ENCODE measurements at regions not wholly inside any gene's neighbourhood (a gene's known extent, or its start where the extent isn't known, plus 50 kb on each side); places are given as distances from the start of the nearest gene placed in this dataset.

DNA sequence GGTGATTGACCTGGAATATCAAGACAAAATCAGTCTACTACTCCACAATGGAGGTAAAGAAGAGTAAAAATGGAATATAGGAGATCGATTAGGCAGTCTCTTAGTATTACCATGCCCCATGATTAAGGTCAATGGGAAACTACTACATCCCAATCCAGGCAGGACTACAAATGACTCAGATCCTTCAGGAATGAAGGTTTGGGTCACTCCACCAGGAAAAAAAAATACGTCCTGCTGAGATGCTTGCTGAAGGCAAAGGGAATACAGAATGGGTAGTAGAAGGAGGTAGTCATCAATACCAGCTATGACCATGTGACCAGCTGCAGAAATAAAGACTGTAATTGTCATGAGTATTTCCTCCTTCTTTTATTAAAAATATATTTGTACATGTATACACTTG, 103.4 kb upstream of the NPAS2 start:
- Histone ChIP-seq H3K4me3 (ENCODE audit: low read length in 2 of 2) (no peak overlapping the region), H3K9me3 (ENCODE audit: control insufficient read depth in 2 of 2, low read length in 2 of 2) (no peaks in the 10 kb centered on the region), H3K36me3 (ENCODE audit: control insufficient read depth in 2 of 2, insufficient read depth in 2 of 2, low read length in 2 of 2) (no peaks in the 10 kb centered on the region), H3K4me1 (ENCODE audit: control insufficient read depth, insufficient read depth, low read length) (no peaks in the 10 kb centered on the region), H3K9ac (ENCODE audit: low read length in 2 of 2) (no peak overlapping the region), H3K27ac (ENCODE audit: low read length) (no peak overlapping the region), H3K27me3 (ENCODE audit: control insufficient read depth in 1 of 2, insufficient read depth in 2 of 2, low read length in 2 of 2) (peaks cover 0 to 3% of the 10 kb centered on the region in 2 donors)

GRCh38 chr2:100718065-100718629, 101.8 kb upstream of the NPAS2 start:
- H3K27ac ChIP-seq (ENCODE audit: low read length): no peak overlapping the region
- H3K27me3 ChIP-seq (ENCODE audit: control insufficient read depth in 1 of 2, insufficient read depth in 2 of 2, low read length in 2 of 2): peaks cover 0 to 3% of the 10 kb centered on the region in 2 donors
- no peak overlapping the region for H3K9ac ChIP-seq (ENCODE audit: low read length in 2 of 2)
- H3K36me3 ChIP-seq (ENCODE audit: control insufficient read depth in 2 of 2, insufficient read depth in 2 of 2, low read length in 2 of 2): no peaks in the 10 kb centered on the region
- no peak overlapping the region for H3K4me3 ChIP-seq (ENCODE audit: low read length in 2 of 2)
- H3K4me1 ChIP-seq (ENCODE audit: control insufficient read depth, insufficient read depth, low read length): no peaks in the 10 kb centered on the region
- H3K9me3 ChIP-seq (ENCODE audit: control insufficient read depth in 2 of 2, low read length in 2 of 2): no peaks in the 10 kb centered on the region

- Histone ChIP-seq H3K9me3 (ENCODE audit: control insufficient read depth in 2 of 2, low read length in 2 of 2) (no peaks in the 10 kb centered on the region), H3K9ac (ENCODE audit: low read length in 2 of 2) (no peak overlapping the region), H3K4me3 (ENCODE audit: low read length in 2 of 2) (no peak overlapping the region), H3K4me1 (ENCODE audit: control insufficient read depth, insufficient read depth, low read length) (no peaks in the 10 kb centered on the region), H3K27me3 (ENCODE audit: control insufficient read depth in 1 of 2, insufficient read depth in 2 of 2, low read length in 2 of 2) (peaks cover 0 to 3% of the 10 kb centered on the region in 2 donors), H3K36me3 (ENCODE audit: control insufficient read depth in 2 of 2, insufficient read depth in 2 of 2, low read length in 2 of 2) (no peaks in the 10 kb centered on the region), H3K27ac (ENCODE audit: low read length) (no peak overlapping the region)
Observed at GRCh38 chr2:100720445-100720844, 99.5 kb upstream of the NPAS2 start.

DNA sequence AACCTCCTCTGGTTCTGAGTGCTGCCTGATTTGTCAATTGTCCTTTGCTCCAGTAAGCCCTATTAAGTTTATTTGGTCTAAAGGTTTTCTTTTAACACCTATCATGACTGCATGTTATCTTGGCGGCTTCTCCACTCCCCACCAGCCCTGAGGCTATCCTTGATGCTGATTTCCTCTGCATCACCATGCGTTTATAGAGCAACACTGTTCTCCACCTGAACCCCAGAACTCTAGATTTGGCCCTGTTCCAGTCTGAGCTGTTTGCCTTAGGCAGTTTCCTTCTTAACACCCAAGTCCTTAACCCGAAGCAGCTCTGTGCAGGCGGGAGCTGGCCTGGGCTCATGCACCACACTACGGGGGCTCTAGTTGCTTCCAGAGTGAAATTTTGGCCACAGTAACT, 98.2 kb upstream of the NPAS2 start:
- H3K9ac ChIP-seq (ENCODE audit: low read length in 2 of 2): no peak overlapping the region
- H3K36me3 ChIP-seq (ENCODE audit: control insufficient read depth in 2 of 2, insufficient read depth in 2 of 2, low read length in 2 of 2): no peaks in the 10 kb centered on the region
- no peak overlapping the region for H3K4me3 ChIP-seq (ENCODE audit: low read length in 2 of 2)
- no peaks in the 10 kb centered on the region for H3K9me3 ChIP-seq (ENCODE audit: control insufficient read depth in 2 of 2, low read length in 2 of 2)
- no peak overlapping the region for H3K27ac ChIP-seq (ENCODE audit: low read length)
- peaks cover 0 to 3% of the 10 kb centered on the region in 2 donors for H3K27me3 ChIP-seq (ENCODE audit: control insufficient read depth in 1 of 2, insufficient read depth in 2 of 2, low read length in 2 of 2)
- no peaks in the 10 kb centered on the region for H3K4me1 ChIP-seq (ENCODE audit: control insufficient read depth, insufficient read depth, low read length)

GRCh38 chr2:100722125-100722524, 97.8 kb upstream of the NPAS2 start:
- Histone ChIP-seq H3K9ac (ENCODE audit: low read length in 2 of 2) (no peak overlapping the region), H3K4me1 (ENCODE audit: control insufficient read depth, insufficient read depth, low read length) (no peaks in the 10 kb centered on the region), H3K27ac (ENCODE audit: low read length) (no peak overlapping the region), H3K36me3 (ENCODE audit: control insufficient read depth in 2 of 2, insufficient read depth in 2 of 2, low read length in 2 of 2) (no peaks in the 10 kb centered on the region), H3K27me3 (ENCODE audit: control insufficient read depth in 1 of 2, insufficient read depth in 2 of 2, low read length in 2 of 2) (peaks cover 0 to 3% of the 10 kb centered on the region in 2 donors), H3K4me3 (ENCODE audit: low read length in 2 of 2) (no peak overlapping the region), H3K9me3 (ENCODE audit: control insufficient read depth in 2 of 2, low read length in 2 of 2) (no peaks in the 10 kb centered on the region)

- Histone ChIP-seq H3K27ac (ENCODE audit: low read length) (no peak overlapping the region), H3K36me3 (ENCODE audit: control insufficient read depth in 2 of 2, insufficient read depth in 2 of 2, low read length in 2 of 2) (no peaks in the 10 kb centered on the region), H3K9me3 (ENCODE audit: control insufficient read depth in 2 of 2, low read length in 2 of 2) (no peaks in the 10 kb centered on the region), H3K9ac (ENCODE audit: low read length in 2 of 2) (no peak overlapping the region), H3K4me3 (ENCODE audit: low read length in 2 of 2) (no peak overlapping the region), H3K4me1 (ENCODE audit: control insufficient read depth, insufficient read depth, low read length) (no peaks in the 10 kb centered on the region), H3K27me3 (ENCODE audit: control insufficient read depth in 1 of 2, insufficient read depth in 2 of 2, low read length in 2 of 2) (no peaks in the 10 kb centered on the region)
Observed at GRCh38 chr2:100726866-100727265, 93.1 kb upstream of the NPAS2 start.

DNA sequence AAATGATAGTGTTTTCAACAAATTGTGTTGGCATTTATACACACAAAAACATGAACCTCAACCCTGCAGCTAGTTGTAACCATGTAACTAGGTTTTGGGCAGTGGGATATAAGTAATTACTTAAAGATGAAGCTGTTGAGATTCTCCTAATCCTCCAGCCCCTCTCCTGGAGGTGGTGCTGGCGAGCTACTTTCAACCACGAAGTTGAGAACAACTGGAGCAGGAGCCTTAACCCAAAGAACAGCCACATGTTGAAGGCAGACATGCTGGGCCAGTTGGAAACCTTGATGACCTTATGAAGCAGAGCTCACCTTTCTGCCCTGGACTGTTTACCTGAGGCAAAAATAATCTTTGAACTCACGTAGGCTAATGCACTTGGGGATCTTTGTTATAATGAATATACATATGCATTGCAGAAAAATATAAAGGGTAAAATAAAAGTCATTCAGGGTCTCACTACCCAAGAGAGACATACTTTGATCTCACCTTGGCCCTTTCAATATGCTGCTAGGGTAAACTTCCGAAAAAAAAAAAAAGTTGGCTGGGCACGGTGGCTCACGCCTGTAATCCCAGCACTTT, 89.6 kb upstream of the NPAS2 start:
- no peaks in the 10 kb centered on the region for H3K27me3 ChIP-seq (ENCODE audit: control insufficient read depth in 1 of 2, insufficient read depth in 2 of 2, low read length in 2 of 2)
- no peak overlapping the region for H3K4me3 ChIP-seq (ENCODE audit: low read length in 2 of 2)
- H3K27ac ChIP-seq (ENCODE audit: low read length): no peak overlapping the region
- no peaks in the 10 kb centered on the region for H3K9me3 ChIP-seq (ENCODE audit: control insufficient read depth in 2 of 2, low read length in 2 of 2)
- no peaks in the 10 kb centered on the region for H3K36me3 ChIP-seq (ENCODE audit: control insufficient read depth in 2 of 2, insufficient read depth in 2 of 2, low read length in 2 of 2)
- H3K9ac ChIP-seq (ENCODE audit: low read length in 2 of 2): no peak overlapping the region
- no peaks in the 10 kb centered on the region for H3K4me1 ChIP-seq (ENCODE audit: control insufficient read depth, insufficient read depth, low read length)

DNA sequence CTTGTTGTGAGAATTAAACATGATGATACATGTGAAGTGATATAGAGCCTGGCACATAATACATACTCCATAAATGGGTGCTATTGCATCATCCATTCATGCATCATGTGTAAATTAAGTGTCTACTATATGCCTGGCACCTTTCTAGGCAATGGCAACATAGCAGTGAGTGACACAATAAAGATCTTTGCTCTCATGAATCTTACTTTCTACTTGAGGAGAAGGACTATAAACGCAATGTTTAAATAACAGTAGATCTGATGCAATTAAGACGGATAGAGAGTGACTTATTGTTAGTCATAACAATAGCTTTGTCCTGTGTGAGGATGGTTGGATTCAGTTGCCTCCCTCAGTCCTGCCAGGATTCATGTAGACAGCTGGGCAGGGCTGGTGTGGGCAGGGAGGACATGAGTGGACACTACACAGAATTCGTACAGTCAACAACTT, 88.4 kb upstream of the NPAS2 start:
- no peaks in the 10 kb centered on the region for H3K4me1 ChIP-seq (ENCODE audit: control insufficient read depth, insufficient read depth, low read length)
- no peak overlapping the region for H3K27ac ChIP-seq (ENCODE audit: low read length)
- no peak overlapping the region for H3K9ac ChIP-seq (ENCODE audit: low read length in 2 of 2)
- no peak overlapping the region for H3K4me3 ChIP-seq (ENCODE audit: low read length in 2 of 2)
- no peaks in the 10 kb centered on the region for H3K36me3 ChIP-seq (ENCODE audit: control insufficient read depth in 2 of 2, insufficient read depth in 2 of 2, low read length in 2 of 2)
- H3K27me3 ChIP-seq (ENCODE audit: control insufficient read depth in 1 of 2, insufficient read depth in 2 of 2, low read length in 2 of 2): no peaks in the 10 kb centered on the region
- no peaks in the 10 kb centered on the region for H3K9me3 ChIP-seq (ENCODE audit: control insufficient read depth in 2 of 2, low read length in 2 of 2)

DNA sequence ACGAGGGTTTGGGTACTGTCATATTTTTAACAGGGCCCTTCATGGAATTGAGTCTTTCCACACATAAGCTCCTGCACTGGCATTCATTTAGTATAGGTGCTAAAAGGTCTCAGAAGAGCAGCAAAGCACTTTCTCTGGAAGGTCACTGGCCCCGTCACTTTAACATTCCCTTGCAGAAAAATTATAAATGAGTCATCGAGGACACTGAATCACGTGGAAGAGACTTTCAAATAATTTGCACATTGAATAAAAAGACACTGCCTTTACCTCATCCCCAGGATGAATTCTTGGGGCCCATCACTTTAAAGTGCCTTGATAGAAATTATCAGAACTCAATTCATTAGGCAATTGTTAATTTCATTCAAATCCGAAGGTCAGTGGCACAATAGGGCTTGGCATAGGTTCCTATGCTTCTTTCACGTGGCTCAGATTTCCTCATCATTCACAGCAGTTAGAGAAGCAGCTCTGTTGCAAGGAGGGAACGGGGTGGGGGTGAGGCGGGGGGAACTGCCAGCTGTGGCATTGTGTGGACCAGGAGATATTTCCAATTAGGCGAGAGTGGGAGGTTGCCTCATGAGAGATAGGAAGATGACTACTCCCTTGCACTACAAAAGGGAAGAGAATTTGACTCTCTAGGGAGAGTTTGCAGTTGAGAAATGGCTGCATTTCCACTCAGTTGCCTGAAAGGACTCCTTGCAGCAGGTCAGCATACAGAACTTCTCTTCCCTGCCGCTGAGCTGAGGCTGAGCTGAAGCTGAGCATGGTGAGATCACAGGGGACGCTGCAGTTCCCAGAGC, 86.3 kb upstream of the NPAS2 start:
- Histone ChIP-seq H3K4me1 (ENCODE audit: control insufficient read depth, insufficient read depth, low read length) (no peaks in the 10 kb centered on the region), H3K4me3 (ENCODE audit: low read length in 2 of 2) (no peak overlapping the region), H3K9ac (ENCODE audit: low read length in 2 of 2) (no peak overlapping the region), H3K27me3 (ENCODE audit: control insufficient read depth in 1 of 2, insufficient read depth in 2 of 2, low read length in 2 of 2) (no peaks in the 10 kb centered on the region), H3K27ac (ENCODE audit: low read length) (no peak overlapping the region), H3K9me3 (ENCODE audit: control insufficient read depth in 2 of 2, low read length in 2 of 2) (no peaks in the 10 kb centered on the region), H3K36me3 (ENCODE audit: control insufficient read depth in 2 of 2, insufficient read depth in 2 of 2, low read length in 2 of 2) (no peaks in the 10 kb centered on the region)

- no peak overlapping the region for H3K27ac ChIP-seq (ENCODE audit: low read length)
- no peak overlapping the region for H3K9ac ChIP-seq (ENCODE audit: low read length in 2 of 2)
- H3K36me3 ChIP-seq (ENCODE audit: control insufficient read depth in 2 of 2, insufficient read depth in 2 of 2, low read length in 2 of 2): no peaks in the 10 kb centered on the region
- H3K4me1 ChIP-seq (ENCODE audit: control insufficient read depth, insufficient read depth, low read length): no peaks in the 10 kb centered on the region
- no peak overlapping the region for H3K4me3 ChIP-seq (ENCODE audit: low read length in 2 of 2)
- H3K27me3 ChIP-seq (ENCODE audit: control insufficient read depth in 1 of 2, insufficient read depth in 2 of 2, low read length in 2 of 2): no peaks in the 10 kb centered on the region
- no peaks in the 10 kb centered on the region for H3K9me3 ChIP-seq (ENCODE audit: control insufficient read depth in 2 of 2, low read length in 2 of 2)
Observed at GRCh38 chr2:100736121-100736915, 83.6 kb upstream of the NPAS2 start.
